ENCODE measurements at regions not wholly inside any gene's neighbourhood (a gene's known extent, or its start where the extent isn't known, plus 50 kb on each side); places are given as distances from the start of the nearest gene placed in this dataset.

DNA sequence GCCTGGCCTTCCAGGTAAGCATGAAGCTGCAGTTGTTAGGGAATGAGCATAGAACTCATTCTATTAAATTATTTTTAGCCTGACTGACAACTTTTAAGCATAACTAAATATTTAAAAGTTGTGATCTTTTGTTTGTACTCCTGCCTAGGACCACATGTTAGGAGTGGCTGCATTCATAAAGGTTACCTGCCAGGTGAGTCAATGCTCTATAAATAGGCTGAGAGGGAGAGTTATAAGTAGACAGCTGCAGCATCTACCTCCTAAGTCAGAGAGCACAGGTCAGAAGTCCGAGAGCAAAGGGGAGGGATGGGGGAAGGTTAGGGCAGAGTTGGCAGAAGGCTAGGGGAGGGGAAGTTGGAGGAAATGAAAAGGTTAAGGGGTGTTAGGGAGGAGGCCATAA lies 292.4 kb upstream of the TLE4 start:
- Mint-ChIP-seq H3K4me3 (no peak overlapping the region), H3K27me3 (no peaks in the 10 kb centered on the region), H3K36me3 (no peaks in the 10 kb centered on the region), H3K27ac (no peak overlapping the region), H3K9me3 (no peaks in the 10 kb centered on the region), H3K4me1 (ENCODE audit: low read depth in 2 of 2) (no peaks in the 10 kb centered on the region)
- no peak for ATAC-seq
- no peak for DNase-seq (ENCODE audit: low spot score)

DNA sequence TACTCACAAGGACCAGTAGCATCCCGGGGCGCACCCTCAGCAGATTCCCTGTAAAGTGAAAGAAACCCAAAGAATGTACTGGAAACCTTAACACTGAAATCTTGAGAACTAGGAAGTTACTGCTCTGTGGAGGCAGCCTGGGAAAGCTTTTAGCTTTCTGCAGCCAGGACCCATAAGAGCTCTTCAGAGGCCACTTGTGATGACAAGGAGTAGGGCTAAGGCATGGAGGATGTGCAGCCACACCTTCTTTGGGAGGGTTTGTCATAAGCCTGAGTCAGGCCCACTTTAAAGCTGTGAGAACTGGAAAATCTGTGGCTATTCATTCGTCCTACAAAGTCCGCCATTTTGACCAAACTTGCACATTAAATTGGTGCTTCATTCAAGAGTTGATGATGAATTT lies 291.1 kb upstream of the TLE4 start:
- Mint-ChIP-seq H3K4me3 (no peak overlapping the region), H3K36me3 (no peaks in the 10 kb centered on the region), H3K27ac (no peak overlapping the region), H3K9me3 (no peaks in the 10 kb centered on the region), H3K27me3 (no peaks in the 10 kb centered on the region), H3K4me1 (ENCODE audit: low read depth in 2 of 2) (no peaks in the 10 kb centered on the region)
- no peak for ATAC-seq
- DNase-seq (ENCODE audit: low spot score): no peak

DNA sequence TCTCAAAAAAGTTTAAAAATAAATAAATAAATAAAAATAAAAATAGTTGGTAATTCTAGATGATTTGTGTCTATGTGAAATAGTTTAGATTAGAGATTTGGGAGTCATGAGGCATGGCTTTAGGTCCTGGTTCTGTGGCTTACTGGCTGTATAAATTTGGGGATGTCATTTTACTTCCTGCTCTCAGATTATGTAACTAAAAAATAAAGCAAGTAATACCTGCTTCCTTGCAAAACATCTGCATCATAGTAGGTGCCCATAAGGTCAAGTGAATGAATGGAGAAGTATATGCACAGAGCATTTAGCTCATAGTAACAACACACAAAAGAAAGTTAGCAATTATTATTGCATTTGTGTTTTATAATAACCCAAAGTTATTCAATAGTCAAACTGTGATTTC lies 287.7 kb upstream of the TLE4 start:
- Mint-ChIP-seq H3K9me3 (no peaks in the 10 kb centered on the region), H3K4me1 (ENCODE audit: low read depth in 2 of 2) (no peaks in the 10 kb centered on the region), H3K27me3 (no peaks in the 10 kb centered on the region), H3K4me3 (no peak overlapping the region), H3K27ac (no peak overlapping the region), H3K36me3 (no peaks in the 10 kb centered on the region)
- DNase-seq (ENCODE audit: low spot score) (no peak), ATAC-seq (no peak)

DNA sequence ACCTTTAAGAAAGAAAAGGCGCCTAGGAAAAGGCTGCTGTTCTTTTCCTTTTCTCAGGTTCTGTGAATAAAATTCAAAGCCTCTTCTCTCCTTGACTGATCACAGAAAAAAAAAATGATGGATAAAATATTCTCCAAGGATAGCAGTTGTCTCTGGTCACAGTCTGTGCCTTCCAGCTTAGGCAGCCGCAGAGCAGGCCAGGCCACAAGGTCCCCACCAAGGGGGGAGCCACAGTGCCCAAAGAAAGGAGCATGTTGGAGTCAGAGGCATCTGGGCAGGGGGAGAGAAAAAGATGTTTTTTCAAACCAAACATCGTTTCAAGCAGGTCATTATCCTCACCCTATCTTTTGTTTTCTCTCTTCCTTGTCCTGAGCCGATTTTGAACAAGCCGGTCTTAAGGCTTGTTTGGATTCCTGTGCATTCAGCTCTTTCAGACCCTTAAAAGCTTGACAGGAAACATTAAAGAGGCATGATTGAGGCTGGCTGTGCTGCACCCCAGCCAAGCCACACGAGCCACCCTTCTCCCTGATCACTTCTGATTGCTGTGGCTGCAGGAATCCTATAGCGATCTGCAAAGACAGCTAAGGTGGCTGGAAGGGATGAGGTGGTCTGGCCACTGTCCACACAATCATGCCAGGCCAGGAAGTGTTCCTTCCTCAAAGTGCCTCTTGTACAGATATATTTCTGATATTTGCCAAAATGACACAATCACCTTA lies 284.6 kb upstream of the TLE4 start:
- ATAC-seq: no peak
- Mint-ChIP-seq H3K9me3 (no peaks in the 10 kb centered on the region), H3K27me3 (no peaks in the 10 kb centered on the region), H3K36me3 (no peaks in the 10 kb centered on the region), H3K27ac (no peak overlapping the region), H3K4me3 (no peak overlapping the region), H3K4me1 (ENCODE audit: low read depth in 2 of 2) (no peaks in the 10 kb centered on the region)
- DNase-seq (ENCODE audit: low spot score): no peak

DNA sequence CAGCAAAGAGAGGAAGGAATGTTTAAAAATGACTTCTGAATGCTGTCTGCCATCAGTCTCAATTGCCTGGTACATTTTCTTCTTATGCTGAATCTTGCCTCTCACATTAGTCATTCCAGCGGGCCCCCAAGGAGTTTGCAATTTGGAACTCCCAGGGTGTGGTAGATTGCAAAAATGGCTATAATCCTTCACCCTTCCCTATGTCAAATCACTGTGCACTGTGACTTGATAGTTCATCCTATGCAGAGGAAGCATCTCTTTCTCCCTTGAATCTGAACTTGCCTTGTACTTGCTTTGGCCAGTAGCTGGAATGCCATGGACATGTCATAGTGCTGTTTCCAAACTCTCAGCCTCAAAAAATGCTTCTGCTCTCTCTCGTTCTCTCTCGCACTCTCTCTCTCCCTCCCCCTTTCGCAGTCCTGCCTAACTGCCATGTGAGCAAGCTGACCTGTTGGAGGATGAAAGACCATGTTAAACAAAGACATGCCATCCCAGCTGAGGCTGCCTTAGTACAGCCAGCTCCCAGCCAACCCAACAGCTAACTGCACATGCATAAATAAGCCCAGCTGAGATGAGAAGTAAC lies 284.0 kb upstream of the TLE4 start:
- ATAC-seq: no peak
- Mint-ChIP-seq H3K36me3 (no peaks in the 10 kb centered on the region), H3K27ac (no peak overlapping the region), H3K27me3 (no peaks in the 10 kb centered on the region), H3K4me3 (no peak overlapping the region), H3K9me3 (no peaks in the 10 kb centered on the region), H3K4me1 (ENCODE audit: low read depth in 2 of 2) (no peaks in the 10 kb centered on the region)
- no peak for DNase-seq (ENCODE audit: low spot score)

DNA sequence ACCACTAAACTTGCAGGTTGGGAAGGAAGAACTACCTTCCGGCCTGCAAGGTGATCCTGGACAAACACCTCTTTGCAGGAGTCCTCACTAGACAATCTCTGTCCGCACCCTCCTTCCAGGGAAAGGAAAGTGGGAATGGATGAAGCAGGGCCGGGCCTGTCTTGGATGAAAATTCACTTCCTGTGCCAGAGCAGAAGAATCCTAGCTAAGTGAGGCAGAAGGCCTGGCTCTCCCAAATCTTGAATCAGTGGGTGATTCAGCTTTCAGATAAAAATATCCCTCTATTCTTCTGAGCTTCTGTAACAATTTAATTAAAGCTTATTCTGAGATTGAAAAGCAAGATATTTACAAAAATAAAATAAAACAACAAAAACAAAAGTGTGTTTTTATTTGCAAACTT lies 281.9 kb upstream of the TLE4 start:
- no peak for DNase-seq (ENCODE audit: low spot score)
- H3K27me3 Mint-ChIP-seq: no peaks in the 10 kb centered on the region
- H3K4me1 Mint-ChIP-seq (ENCODE audit: low read depth in 2 of 2): no peaks in the 10 kb centered on the region
- H3K4me3 Mint-ChIP-seq: no peak overlapping the region
- H3K27ac Mint-ChIP-seq: no peak overlapping the region
- H3K9me3 Mint-ChIP-seq: no peaks in the 10 kb centered on the region
- H3K36me3 Mint-ChIP-seq: no peaks in the 10 kb centered on the region
- no peak for ATAC-seq

DNA sequence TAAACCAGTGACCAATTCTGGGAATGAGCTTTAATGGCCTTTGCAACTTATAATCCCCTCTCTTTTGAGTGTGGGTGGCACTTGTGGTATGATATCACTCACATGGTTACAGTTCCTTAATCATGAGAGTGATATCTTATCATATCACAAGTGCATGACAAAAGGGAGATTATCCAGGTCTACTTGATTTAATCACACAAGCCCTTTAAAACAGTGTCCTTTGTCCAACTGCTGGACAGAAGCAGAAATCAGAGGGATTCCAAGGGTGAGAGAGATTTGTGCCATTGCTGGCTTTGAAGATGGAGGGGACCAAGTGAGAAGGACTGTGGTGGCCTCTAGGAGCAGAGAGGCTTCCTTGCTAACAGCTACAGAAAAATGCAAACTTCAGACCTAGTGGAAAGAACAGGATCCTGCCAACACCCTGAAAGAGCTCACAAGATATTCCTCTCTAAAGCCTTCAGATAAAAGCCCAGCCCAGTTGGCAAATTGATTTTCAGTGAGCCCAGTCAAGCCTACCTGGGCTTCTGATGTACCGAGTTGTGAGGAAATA lies 279.0 kb upstream of the TLE4 start:
- DNase-seq (ENCODE audit: low spot score) (no peak), ATAC-seq (no peak)
- Mint-ChIP-seq H3K9me3 (no peaks in the 10 kb centered on the region), H3K36me3 (no peaks in the 10 kb centered on the region), H3K4me1 (ENCODE audit: low read depth in 2 of 2) (no peaks in the 10 kb centered on the region), H3K4me3 (no peak overlapping the region), H3K27ac (no peak overlapping the region), H3K27me3 (peaks cover 0 to 13% of the 10 kb centered on the region in 2 donors)

DNA sequence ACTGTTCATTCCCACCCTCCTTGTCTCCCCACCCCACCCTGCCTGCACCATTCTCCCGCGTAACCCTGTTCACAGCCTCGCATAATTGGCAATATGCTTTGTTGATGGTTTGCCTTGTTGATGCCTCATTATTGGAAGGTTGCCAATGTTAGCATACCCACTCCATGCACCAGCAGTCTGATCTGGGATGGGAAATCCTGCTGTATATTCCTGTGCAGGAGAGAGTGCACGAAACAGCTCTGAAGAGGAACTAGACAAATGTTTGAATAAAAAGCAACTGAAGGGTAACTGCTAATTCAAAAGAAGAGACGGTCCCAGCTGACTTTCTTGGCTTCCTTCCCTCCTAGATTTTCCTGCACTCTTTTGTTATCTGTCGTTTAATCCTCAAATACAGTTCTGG lies 271.7 kb upstream of the TLE4 start:
- H3K4me3 Mint-ChIP-seq: no peak overlapping the region
- DNase-seq (ENCODE audit: low spot score) (no peak), ATAC-seq (no peak)
- H3K4me1 Mint-ChIP-seq (ENCODE audit: low read depth in 2 of 2): no peaks in the 10 kb centered on the region
- peaks cover 4 to 24% of the 10 kb centered on the region in 2 donors for H3K27me3 Mint-ChIP-seq
- no peak overlapping the region for H3K27ac Mint-ChIP-seq
- no peaks in the 10 kb centered on the region for H3K36me3 Mint-ChIP-seq
- no peaks in the 10 kb centered on the region for H3K9me3 Mint-ChIP-seq

DNA sequence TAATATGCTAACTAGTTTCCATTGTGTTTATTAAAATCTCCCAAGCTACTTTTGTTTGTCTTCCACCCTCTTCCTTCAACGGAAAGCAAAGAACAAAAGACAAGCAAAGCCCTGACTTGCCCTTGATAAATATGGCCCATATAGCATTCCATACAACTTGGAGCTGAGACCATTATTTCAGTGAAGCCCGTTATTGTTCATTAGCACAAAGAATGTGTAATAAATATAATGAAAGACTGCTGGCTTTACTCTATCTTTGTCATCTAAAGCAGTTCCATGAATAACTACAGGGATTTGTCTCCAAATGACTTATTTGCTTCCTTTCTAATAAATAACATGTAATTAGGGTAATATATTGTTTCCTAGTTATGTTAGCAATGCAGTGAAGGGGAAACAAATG lies 270.7 kb upstream of the TLE4 start:
- DNase-seq (ENCODE audit: low spot score): no peak
- Mint-ChIP-seq H3K27me3 (peaks cover 4 to 24% of the 10 kb centered on the region in 2 donors), H3K9me3 (no peaks in the 10 kb centered on the region), H3K36me3 (no peaks in the 10 kb centered on the region), H3K4me1 (ENCODE audit: low read depth in 2 of 2) (no peaks in the 10 kb centered on the region), H3K4me3 (no peak overlapping the region), H3K27ac (no peak overlapping the region)
- ATAC-seq: no peak

DNA sequence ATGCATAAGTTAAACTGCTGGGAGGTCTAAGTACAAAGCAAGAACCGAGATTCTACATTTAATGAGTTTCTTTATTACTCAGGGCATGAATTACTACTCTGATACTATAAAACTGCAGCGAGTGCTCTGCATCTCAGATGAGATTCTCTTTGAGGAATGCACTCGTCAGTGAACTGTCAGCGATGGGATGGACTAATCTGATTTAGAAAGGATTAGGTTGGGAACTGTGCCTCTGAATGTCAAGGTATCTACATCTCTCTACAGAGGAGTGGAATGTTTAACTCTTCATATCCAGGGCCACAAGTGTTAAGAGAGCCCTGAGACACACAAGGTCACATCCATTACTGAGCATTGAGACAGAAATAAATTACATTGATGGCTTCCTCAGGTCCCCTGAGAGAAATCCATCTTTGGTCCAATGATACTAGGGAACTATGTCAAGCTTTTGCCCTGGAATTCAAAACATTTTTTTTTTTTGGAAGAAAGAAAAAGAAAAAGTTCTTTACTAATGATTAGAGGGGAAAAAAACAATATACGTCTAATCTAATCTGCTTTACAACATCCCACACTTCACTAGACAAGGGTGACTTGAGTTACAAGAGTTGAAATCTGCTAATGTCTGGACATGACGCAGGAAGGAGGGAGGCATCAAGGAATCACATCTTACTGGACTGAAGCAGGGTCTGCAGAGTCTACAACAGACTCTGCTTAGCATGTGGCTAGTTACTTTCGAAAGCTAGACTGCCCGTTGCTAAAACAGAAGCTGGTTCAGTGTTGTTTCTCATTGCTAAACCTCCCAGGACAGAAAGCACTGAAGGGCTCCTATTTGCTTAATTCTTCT lies 270.0 kb upstream of the TLE4 start:
- no peak overlapping the region for H3K27ac Mint-ChIP-seq
- peaks cover 4 to 21% of the 10 kb centered on the region in 2 donors for H3K27me3 Mint-ChIP-seq
- no peaks in the 10 kb centered on the region for H3K36me3 Mint-ChIP-seq
- DNase-seq (ENCODE audit: low spot score): no peak
- H3K9me3 Mint-ChIP-seq: no peaks in the 10 kb centered on the region
- no peaks in the 10 kb centered on the region for H3K4me1 Mint-ChIP-seq (ENCODE audit: low read depth in 2 of 2)
- H3K4me3 Mint-ChIP-seq: no peak overlapping the region
- ATAC-seq: no peak

DNA sequence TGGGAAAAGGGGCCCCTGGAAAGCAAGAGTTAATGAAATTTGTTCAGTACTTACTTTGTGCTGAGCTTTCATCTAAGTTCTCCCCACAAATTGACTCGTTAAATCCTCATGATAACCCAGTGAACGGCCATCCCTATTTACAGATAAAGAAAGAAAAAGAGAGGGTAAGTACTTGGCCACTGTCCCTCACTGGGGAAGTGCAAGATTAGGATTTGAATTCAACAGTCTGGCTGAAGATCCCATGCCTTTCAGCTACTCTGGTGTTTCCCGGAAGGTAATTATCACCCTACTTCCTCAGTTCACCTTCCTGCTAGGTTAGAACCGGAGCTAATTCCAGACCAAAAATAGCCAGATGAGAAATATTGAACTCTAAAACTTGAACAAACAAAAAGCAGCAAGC lies 269.2 kb upstream of the TLE4 start:
- no peaks in the 10 kb centered on the region for H3K9me3 Mint-ChIP-seq

DNA sequence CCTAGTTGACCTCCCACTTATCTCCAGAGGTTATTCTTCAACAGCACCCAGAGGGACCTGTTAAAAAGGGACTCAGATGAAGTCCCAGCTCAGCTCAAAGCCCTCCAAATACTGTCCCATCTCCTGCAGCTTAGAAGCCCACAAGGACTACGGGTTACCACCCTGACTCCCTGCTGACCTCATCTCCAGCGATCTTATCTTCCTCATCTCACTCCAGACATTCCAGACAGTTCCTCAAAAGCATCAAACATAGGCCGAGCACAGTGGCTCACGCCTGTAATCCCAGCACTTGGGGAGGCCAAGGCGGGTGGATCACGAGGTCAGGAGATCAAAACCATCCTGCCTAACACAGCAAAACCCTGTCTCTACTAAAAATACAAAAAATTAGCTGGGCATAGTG lies 263.8 kb upstream of the TLE4 start:
- Mint-ChIP-seq H3K4me3 (no peak overlapping the region), H3K36me3 (no peaks in the 10 kb centered on the region), H3K4me1 (ENCODE audit: low read depth in 2 of 2) (no peaks in the 10 kb centered on the region), H3K9me3 (no peaks in the 10 kb centered on the region), H3K27ac (no peak overlapping the region), H3K27me3 (peaks cover 0 to 7% of the 10 kb centered on the region in 2 donors)
- no peak for ATAC-seq
- no peak for DNase-seq (ENCODE audit: low spot score)

More for the DNA sequence above, 269.2 kb upstream of the TLE4 start:
- ATAC-seq (no peak), DNase-seq (ENCODE audit: low spot score) (no peak)
- H3K36me3 Mint-ChIP-seq: no peaks in the 10 kb centered on the region
- H3K4me1 Mint-ChIP-seq (ENCODE audit: low read depth in 2 of 2): no peaks in the 10 kb centered on the region
- no peak overlapping the region for H3K4me3 Mint-ChIP-seq
- no peak overlapping the region for H3K27ac Mint-ChIP-seq
- H3K27me3 Mint-ChIP-seq: peaks cover 4 to 13% of the 10 kb centered on the region in 2 donors

DNA sequence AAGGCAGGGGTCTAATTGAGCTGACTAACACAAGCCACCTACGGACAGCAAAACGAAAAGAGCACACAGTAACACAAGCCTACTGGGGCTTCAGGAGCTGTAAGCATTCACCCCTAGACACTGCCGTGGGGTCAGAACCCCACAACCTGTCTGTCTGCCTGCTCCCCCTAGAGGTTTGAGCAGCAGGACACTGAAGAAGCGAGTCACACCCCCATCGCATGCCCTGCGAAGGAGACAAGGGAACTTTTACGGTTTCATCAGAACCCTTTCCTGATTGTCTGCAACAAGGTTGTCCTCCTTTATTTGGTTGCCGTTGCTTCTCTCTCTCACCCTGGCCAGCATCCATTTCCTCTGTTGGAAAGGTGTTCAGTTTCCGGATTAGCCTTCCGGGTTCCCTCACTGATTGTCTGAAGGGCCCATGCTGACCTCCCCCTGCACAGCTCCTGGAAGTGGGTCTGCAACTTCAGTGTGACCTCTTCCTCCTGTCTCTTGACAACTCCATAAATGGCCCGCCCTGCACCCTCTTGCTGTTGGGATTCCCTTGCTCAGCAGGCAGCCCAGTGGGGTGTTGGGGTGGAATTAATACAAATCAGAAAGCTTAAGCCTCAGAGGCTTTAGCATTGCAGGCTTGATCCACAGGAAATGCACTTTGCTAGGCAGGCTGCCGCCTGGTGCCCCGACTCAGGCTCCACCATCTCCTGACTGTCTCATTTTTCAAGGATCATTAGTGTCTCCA lies 258.9 kb upstream of the TLE4 start:
- H3K36me3 Mint-ChIP-seq: no peaks in the 10 kb centered on the region
- DNase-seq (ENCODE audit: low spot score): no peak
- H3K4me1 Mint-ChIP-seq (ENCODE audit: low read depth in 2 of 2): no peaks in the 10 kb centered on the region
- H3K27me3 Mint-ChIP-seq: peaks cover 3 to 16% of the 10 kb centered on the region in 2 donors
- H3K9me3 Mint-ChIP-seq: no peaks in the 10 kb centered on the region
- H3K4me3 Mint-ChIP-seq: no peak overlapping the region
- no peak for ATAC-seq
- H3K27ac Mint-ChIP-seq: no peak overlapping the region

Measured in natural killer cell treated with Interleukin-12 subunit alpha and Interleukin-12 subunit beta and Interleukin-15 and Interleukin-18, amount 100 ng/mL, for 72 hours (primary cell).